MM.1S (cell line): ENCODE measurements at regions not wholly inside any gene's neighbourhood (a gene's known extent, or its start where the extent isn't known, plus 50 kb on each side); places are given as distances from the start of the nearest gene placed in this dataset.

Experiments used
- DNase-seq: peaks from one replicate; pipeline ENCODE4 v3.0.0-alpha.2; 2015
- H2AFZ ChIP-seq: fragments of 300-600 bp; sonication (generic); 2 replicates; pipeline ENCODE4 v1.6.0; 2016; ENCODE audit warnings: antibody characterized with exemption, low read length
- H3F3A ChIP-seq: fragments of 300-600 bp; sonication (generic); 2 replicates; pipeline ENCODE4 v1.6.1; 2016; ENCODE audit warnings: mild to moderate bottlenecking, antibody characterized with exemption, low read length, moderate library complexity, mixed read lengths; ENCODE audit not compliant: insufficient read depth
- H3K27ac ChIP-seq: fragments of 300-600 bp; sonication (generic); 2 replicates; pipeline ENCODE4 v1.5.1; 2016; ENCODE audit warnings: mild to moderate bottlenecking, low read length
- H3K27me3 ChIP-seq: fragments of 300-600 bp; sonication (generic); replicated peaks from 2 replicates; pipeline ENCODE4 v1.6.0; 2016; ENCODE audit warnings: low read length; ENCODE audit not compliant: insufficient read depth
- H3K36me3 ChIP-seq: fragments of 300-600 bp; sonication (generic); replicated peaks from 2 replicates; pipeline ENCODE4 v1.6.1; 2016; ENCODE audit warnings: mild to moderate bottlenecking, low read length, mixed read lengths; ENCODE audit not compliant: insufficient read depth
- H3K4me1 ChIP-seq: fragments of 300-600 bp; sonication (generic); 2 replicates; pipeline ENCODE4 v1.6.1; 2016; ENCODE audit warnings: low read length, mixed read lengths
- H3K4me2 ChIP-seq: fragments of 300-600 bp; sonication (generic); 2 replicates; pipeline ENCODE4 v1.6.0; 2016; ENCODE audit warnings: low read depth, low read length
- H3K4me3 ChIP-seq: fragments of 300-600 bp; sonication (generic); 2 replicates; pipeline ENCODE4 v1.5.1; 2016; ENCODE audit warnings: low read length, mixed read lengths
- H3K79me2 ChIP-seq: fragments of 300-600 bp; sonication (generic); 2 replicates; pipeline ENCODE4 v1.6.1; 2016; ENCODE audit warnings: mixed run types, low read length, mixed read lengths
- H3K9ac ChIP-seq: fragments of 300-600 bp; sonication (generic); 2 replicates; pipeline ENCODE4 v1.6.1; 2016; ENCODE audit warnings: low read length, mixed read lengths
- H3K9me2 ChIP-seq: fragments of 300-600 bp; sonication (generic); replicated peaks from 2 replicates; pipeline ENCODE4 v1.6.1; 2016; ENCODE audit warnings: mild to moderate bottlenecking, low read length, mixed read lengths; ENCODE audit not compliant: insufficient read depth
- H3K9me3 ChIP-seq: fragments of 300-600 bp; sonication (generic); replicated peaks from 2 replicates; pipeline ENCODE4 v1.6.1; 2016; ENCODE audit warnings: mild to moderate bottlenecking, low read length, mixed read lengths; ENCODE audit not compliant: insufficient read depth
- H4K20me1 ChIP-seq: fragments of 300-600 bp; sonication (generic); 2 replicates; pipeline ENCODE4 v1.6.1; 2016; ENCODE audit warnings: mild to moderate bottlenecking, low read length, moderate library complexity, mixed read lengths; ENCODE audit not compliant: insufficient read depth
- EZH2 ChIP-seq: fragments of 300-600 bp; sonication (generic); optimal IDR thresholded peaks from 2 replicates; pipeline ENCODE3; 2017; ENCODE audit warnings: low read depth, mild to moderate bottlenecking, antibody characterized with exemption, low read length, mixed read lengths
- EZH2phosphoT487 ChIP-seq: fragments of 300-600 bp; sonication (generic); IDR thresholded peaks from 2 replicates; pipeline ENCODE4 v1.6.1; 2018; ENCODE audit warnings: antibody characterized with exemption, low read length
- TF ChIP-seq, protein P1 (sequence below): fragments of 300-600 bp; sonication (generic); IDR thresholded peaks from 2 replicates; pipeline ENCODE4 v1.5.1; 2016; ENCODE audit warnings: antibody characterized with exemption, low read length, mixed read lengths

GRCh38 chr2:118622108-118622507 lies 225.3 kb downstream of the EN1 start:
- H3K9me3 ChIP-seq: no peaks in the 10 kb centered on the region
- no peaks in the 10 kb centered on the region for H3K4me1 ChIP-seq
- no peaks in the 10 kb centered on the region for H3K79me2 ChIP-seq
- no peaks in the 10 kb centered on the region for H3K36me3 ChIP-seq
- DNase-seq: no peak
- no peaks in the 10 kb centered on the region for H3K27me3 ChIP-seq
- no peak overlapping the region for H3K27ac ChIP-seq
- no peak overlapping the region for H3K4me3 ChIP-seq
- no peak overlapping the region for H3K4me2 ChIP-seq
- H4K20me1 ChIP-seq: no peaks in the 10 kb centered on the region
- no peak overlapping the region for H3K9ac ChIP-seq
- TF ChIP-seq, protein P1, sequence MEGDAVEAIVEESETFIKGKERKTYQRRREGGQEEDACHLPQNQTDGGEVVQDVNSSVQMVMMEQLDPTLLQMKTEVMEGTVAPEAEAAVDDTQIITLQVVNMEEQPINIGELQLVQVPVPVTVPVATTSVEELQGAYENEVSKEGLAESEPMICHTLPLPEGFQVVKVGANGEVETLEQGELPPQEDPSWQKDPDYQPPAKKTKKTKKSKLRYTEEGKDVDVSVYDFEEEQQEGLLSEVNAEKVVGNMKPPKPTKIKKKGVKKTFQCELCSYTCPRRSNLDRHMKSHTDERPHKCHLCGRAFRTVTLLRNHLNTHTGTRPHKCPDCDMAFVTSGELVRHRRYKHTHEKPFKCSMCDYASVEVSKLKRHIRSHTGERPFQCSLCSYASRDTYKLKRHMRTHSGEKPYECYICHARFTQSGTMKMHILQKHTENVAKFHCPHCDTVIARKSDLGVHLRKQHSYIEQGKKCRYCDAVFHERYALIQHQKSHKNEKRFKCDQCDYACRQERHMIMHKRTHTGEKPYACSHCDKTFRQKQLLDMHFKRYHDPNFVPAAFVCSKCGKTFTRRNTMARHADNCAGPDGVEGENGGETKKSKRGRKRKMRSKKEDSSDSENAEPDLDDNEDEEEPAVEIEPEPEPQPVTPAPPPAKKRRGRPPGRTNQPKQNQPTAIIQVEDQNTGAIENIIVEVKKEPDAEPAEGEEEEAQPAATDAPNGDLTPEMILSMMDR: no peak
- TF ChIP-seq EZH2: no peak
- no peak for TF ChIP-seq EZH2phosphoT487
- H2AFZ ChIP-seq: no peak overlapping the region
- H3K9me2 ChIP-seq: no peaks in the 10 kb centered on the region
- H3F3A ChIP-seq: no peaks in the 10 kb centered on the region

GRCh38 chr2:118618279-118618678 lies 229.2 kb downstream of the EN1 start:
- Histone ChIP-seq H3K9ac (no peak overlapping the region), H4K20me1 (no peaks in the 10 kb centered on the region), H3K36me3 (no peaks in the 10 kb centered on the region), H3K4me1 (no peaks in the 10 kb centered on the region), H3F3A (no peaks in the 10 kb centered on the region), H3K4me3 (no peak overlapping the region), H3K9me3 (no peaks in the 10 kb centered on the region), H3K27ac (no peak overlapping the region), H2AFZ (no peak overlapping the region), H3K27me3 (no peaks in the 10 kb centered on the region), H3K79me2 (no peaks in the 10 kb centered on the region), H3K9me2 (no peaks in the 10 kb centered on the region), H3K4me2 (no peak overlapping the region)
- no peak for DNase-seq
- TF ChIP-seq EZH2 (no peak), EZH2phosphoT487 (no peak)
- TF ChIP-seq, protein P1: no peak

- Histone ChIP-seq H3K9me3 (no peaks in the 10 kb centered on the region), H3K9ac (no peak overlapping the region)
Measured at GRCh38 chr2:118616432-118616831, 231.0 kb downstream of the EN1 start.

More at GRCh38 chr2:118616432-118616831, 231.0 kb downstream of the EN1 start:
- H3K79me2 ChIP-seq: no peaks in the 10 kb centered on the region
- H3K27me3 ChIP-seq: no peaks in the 10 kb centered on the region
- TF ChIP-seq EZH2: no peak
- TF ChIP-seq EZH2phosphoT487: no peak
- TF ChIP-seq, protein P1: no peak
- H2AFZ ChIP-seq: no peak overlapping the region
- no peaks in the 10 kb centered on the region for H3K4me1 ChIP-seq
- no peaks in the 10 kb centered on the region for H3K9me2 ChIP-seq
- no peak overlapping the region for H3K27ac ChIP-seq
- no peaks in the 10 kb centered on the region for H3K36me3 ChIP-seq
- H3K4me3 ChIP-seq: no peak overlapping the region
- H3F3A ChIP-seq: no peaks in the 10 kb centered on the region
- no peak for DNase-seq
- H4K20me1 ChIP-seq: no peaks in the 10 kb centered on the region
- H3K4me2 ChIP-seq: no peak overlapping the region
